ENCODE measurements at regions not wholly inside any gene's neighbourhood (a gene's known extent, or its start where the extent isn't known, plus 50 kb on each side); places are given as distances from the start of the nearest gene placed in this dataset.

- TF ChIP-seq, protein P1, sequence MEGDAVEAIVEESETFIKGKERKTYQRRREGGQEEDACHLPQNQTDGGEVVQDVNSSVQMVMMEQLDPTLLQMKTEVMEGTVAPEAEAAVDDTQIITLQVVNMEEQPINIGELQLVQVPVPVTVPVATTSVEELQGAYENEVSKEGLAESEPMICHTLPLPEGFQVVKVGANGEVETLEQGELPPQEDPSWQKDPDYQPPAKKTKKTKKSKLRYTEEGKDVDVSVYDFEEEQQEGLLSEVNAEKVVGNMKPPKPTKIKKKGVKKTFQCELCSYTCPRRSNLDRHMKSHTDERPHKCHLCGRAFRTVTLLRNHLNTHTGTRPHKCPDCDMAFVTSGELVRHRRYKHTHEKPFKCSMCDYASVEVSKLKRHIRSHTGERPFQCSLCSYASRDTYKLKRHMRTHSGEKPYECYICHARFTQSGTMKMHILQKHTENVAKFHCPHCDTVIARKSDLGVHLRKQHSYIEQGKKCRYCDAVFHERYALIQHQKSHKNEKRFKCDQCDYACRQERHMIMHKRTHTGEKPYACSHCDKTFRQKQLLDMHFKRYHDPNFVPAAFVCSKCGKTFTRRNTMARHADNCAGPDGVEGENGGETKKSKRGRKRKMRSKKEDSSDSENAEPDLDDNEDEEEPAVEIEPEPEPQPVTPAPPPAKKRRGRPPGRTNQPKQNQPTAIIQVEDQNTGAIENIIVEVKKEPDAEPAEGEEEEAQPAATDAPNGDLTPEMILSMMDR (IDR thresholded peaks at IDR 0.05; ENCODE audit: extremely low read depth in 1 of 2, insufficient read depth in 1 of 2, low read depth in 1 of 2, low read length in 2 of 2), result no peak
- TF ChIP-seq EZH2 (IDR thresholded peaks at IDR 0.05; ENCODE audit: borderline replicate concordance, low read depth, low read length, severe bottlenecking) (no peak), JUN (IDR thresholded peaks at IDR 0.05; ENCODE audit: borderline replicate concordance, insufficient read depth, insufficient read length, low read depth) (no peak), POLR2AphosphoS5 (IDR thresholded peaks at IDR 0.05; ENCODE audit: insufficient read depth, low read depth, low read length) (no peak), POLR2A (IDR thresholded peaks at IDR 0.05; ENCODE audit: low read depth, low read length) (no peak)
- TF ChIP-seq, protein P2, sequence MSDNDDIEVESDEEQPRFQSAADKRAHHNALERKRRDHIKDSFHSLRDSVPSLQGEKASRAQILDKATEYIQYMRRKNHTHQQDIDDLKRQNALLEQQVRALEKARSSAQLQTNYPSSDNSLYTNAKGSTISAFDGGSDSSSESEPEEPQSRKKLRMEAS (IDR thresholded peaks at IDR 0.05; ENCODE audit: insufficient read depth, insufficient read length), result no peak
These were observed 209.5 kb downstream of the CLIC5 start for GRCh38 chr6:45806172-45806571.

Data from endothelial cell of umbilical vein (primary cell).